PC-3 (cell line): ENCODE measurements at regions not wholly inside any gene's neighbourhood (a gene's known extent, or its start where the extent isn't known, plus 50 kb on each side); places are given as distances from the start of the nearest gene placed in this dataset.
A peak's percentile ranks its signal among the peaks of the same experiment; 100 is the strongest.

ENCODE experiments used
- ATAC-seq: fragments of 200-7000 bp; cut with Tn5 transposase; 2 replicates; pipeline ENCODE4 v1.9.1; 2020; ENCODE audit warnings: mild to moderate bottlenecking, moderate library complexity
- BruUV-seq: library from RNA; stranded (reverse); fragments of 400-500 nt; replicated peaks from 2 replicates; lab custom pipeline; 2021; lab: Mats Ljungman, UMichigan
- CTCF ChIA-PET: fragments of 300-600 bp; sonication (Branson Sonifier 250); formaldehyde crosslinking; loops from one replicate; lab custom pipeline; 2022; ENCODE audit warnings: antibody characterized with exemption; lab: Charles Lee
- POLR2A ChIA-PET: fragments of 300-600 bp; sonication (Branson Sonifier 250); formaldehyde crosslinking; loops from one replicate; lab custom pipeline; 2022; ENCODE audit warnings: antibody characterized with exemption; ENCODE audit not compliant: unreplicated experiment; lab: Charles Lee
- DNase-seq: peaks from one replicate; pipeline ENCODE4 v3.0.0-alpha.2; 2015
- H2AFZ ChIP-seq: fragments of 300-600 bp; sonication (generic); 2 replicates; pipeline ENCODE4 v1.6.0; 2016; ENCODE audit warnings: antibody characterized with exemption, low read length
- H3F3A ChIP-seq: fragments of 300-600 bp; sonication (generic); one replicate; pipeline ENCODE4 v1.6.0; 2017; ENCODE audit warnings: antibody characterized with exemption, low read length, control low read depth, mild to moderate bottlenecking; ENCODE audit not compliant: unreplicated experiment
- H3K27ac ChIP-seq: fragments of 300-600 bp; sonication (generic); 2 replicates; pipeline ENCODE4 v1.5.1; 2016; ENCODE audit warnings: mild to moderate bottlenecking, low read length
- H3K27me3 ChIP-seq: fragments of 300-600 bp; sonication (generic); 2 replicates; pipeline ENCODE4 v1.6.1; 2016; ENCODE audit warnings: low read length, mixed read lengths
- H3K36me3 ChIP-seq: fragments of 300-600 bp; sonication (generic); 2 replicates; pipeline ENCODE4 v1.6.1; 2016; ENCODE audit warnings: low read depth, mixed run types, low read length, mixed read lengths
- H3K4me1 ChIP-seq: fragments of 300-600 bp; sonication (generic); 2 replicates; pipeline ENCODE4 v1.5.1; 2016; ENCODE audit warnings: low read length; ENCODE audit not compliant: insufficient read depth
- H3K4me2 ChIP-seq: fragments of 300-600 bp; sonication (generic); 2 replicates; pipeline ENCODE4 v1.6.0; 2016; ENCODE audit warnings: low read length
- H3K4me3 ChIP-seq: fragments of 300-600 bp; sonication (generic); 2 replicates; pipeline ENCODE4 v1.5.1; 2016; ENCODE audit warnings: mild to moderate bottlenecking, low read length, mixed read lengths
- H3K79me2 ChIP-seq: fragments of 300-600 bp; sonication (generic); 2 replicates; pipeline ENCODE4 v1.6.1; 2017; ENCODE audit warnings: low read length, mixed read lengths
- H3K9ac ChIP-seq: fragments of 300-600 bp; sonication (generic); 2 replicates; pipeline ENCODE4 v1.6.0; 2016; ENCODE audit warnings: mild to moderate bottlenecking, low read length
- H3K9me2 ChIP-seq: fragments of 300-600 bp; sonication (generic); replicated peaks from 2 replicates; pipeline ENCODE4 v1.6.1; 2016; ENCODE audit warnings: mixed run types, low read length, mixed read lengths
- H3K9me3 ChIP-seq: fragments of 300-600 bp; sonication (generic); 2 replicates; pipeline ENCODE4 v1.6.1; 2016; ENCODE audit warnings: low read length, mixed read lengths
- H4K20me1 ChIP-seq: fragments of 300-600 bp; sonication (generic); 2 replicates; pipeline ENCODE4 v1.6.1; 2016; ENCODE audit warnings: low read length, mixed read lengths
- EZH2 ChIP-seq: fragments of 300-600 bp; sonication (generic); IDR thresholded peaks from one replicate; pipeline ENCODE4 v1.6.1; 2017; ENCODE audit warnings: antibody characterized with exemption, mild to moderate bottlenecking, low read length; ENCODE audit not compliant: unreplicated experiment
- EZH2phosphoT487 ChIP-seq: fragments of 300-600 bp; sonication (generic); IDR thresholded peaks from 2 replicates; pipeline ENCODE4 v1.6.1; 2018; ENCODE audit warnings: mild to moderate bottlenecking, antibody characterized with exemption, low read length, borderline replicate concordance
- intact Hi-C: fragments of 100-400 bp; cut with micrococcal nuclease; formaldehyde crosslinking; loops from 2 replicates; pipeline ENCODE4 v1.9.0; 2023
- TF ChIP-seq, protein P1 (sequence below): fragments of 300-600 bp; sonication (generic); conservative IDR thresholded peaks from 2 replicates; pipeline ENCODE4 v1.5.1; 2017; ENCODE audit warnings: antibody characterized with exemption, low read depth, mild to moderate bottlenecking, low read length

GRCh38 chr15:57854531-57854930, 148.0 kb downstream of the POLR2M start:
- H3K27ac ChIP-seq, result no peak overlapping the region
- H3K9me2 ChIP-seq, result no peaks in the 10 kb centered on the region
- H3K79me2 ChIP-seq, result no peaks in the 10 kb centered on the region
- H3K36me3 ChIP-seq, result no peaks in the 10 kb centered on the region
- H3K4me1 ChIP-seq, result no peaks in the 10 kb centered on the region
- DNase-seq, result no peak
- no peaks in the 10 kb centered on the region for H4K20me1 ChIP-seq
- H3K9me3 ChIP-seq, result no peaks in the 10 kb centered on the region
- no TSS peak for BruUV-seq
- intact Hi-C loops, result no loop called here
- ChIA-PET CTCF (no interaction called here), POLR2A (no interaction called here)
- no peak for ATAC-seq
- H3K27me3 ChIP-seq, result peaks cover 25% of the 10 kb centered on the region; the same call in 1 of the 2 replicates
- H3K4me3 ChIP-seq, result no peak overlapping the region
- no peak overlapping the region for H2AFZ ChIP-seq
- TF ChIP-seq, protein P1, sequence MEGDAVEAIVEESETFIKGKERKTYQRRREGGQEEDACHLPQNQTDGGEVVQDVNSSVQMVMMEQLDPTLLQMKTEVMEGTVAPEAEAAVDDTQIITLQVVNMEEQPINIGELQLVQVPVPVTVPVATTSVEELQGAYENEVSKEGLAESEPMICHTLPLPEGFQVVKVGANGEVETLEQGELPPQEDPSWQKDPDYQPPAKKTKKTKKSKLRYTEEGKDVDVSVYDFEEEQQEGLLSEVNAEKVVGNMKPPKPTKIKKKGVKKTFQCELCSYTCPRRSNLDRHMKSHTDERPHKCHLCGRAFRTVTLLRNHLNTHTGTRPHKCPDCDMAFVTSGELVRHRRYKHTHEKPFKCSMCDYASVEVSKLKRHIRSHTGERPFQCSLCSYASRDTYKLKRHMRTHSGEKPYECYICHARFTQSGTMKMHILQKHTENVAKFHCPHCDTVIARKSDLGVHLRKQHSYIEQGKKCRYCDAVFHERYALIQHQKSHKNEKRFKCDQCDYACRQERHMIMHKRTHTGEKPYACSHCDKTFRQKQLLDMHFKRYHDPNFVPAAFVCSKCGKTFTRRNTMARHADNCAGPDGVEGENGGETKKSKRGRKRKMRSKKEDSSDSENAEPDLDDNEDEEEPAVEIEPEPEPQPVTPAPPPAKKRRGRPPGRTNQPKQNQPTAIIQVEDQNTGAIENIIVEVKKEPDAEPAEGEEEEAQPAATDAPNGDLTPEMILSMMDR, result no peak
- TF ChIP-seq EZH2phosphoT487, result no peak
- TF ChIP-seq EZH2, result no peak
- H3F3A ChIP-seq, result no peaks in the 10 kb centered on the region
- no peak overlapping the region for H3K9ac ChIP-seq
- no peak overlapping the region for H3K4me2 ChIP-seq

DNA sequence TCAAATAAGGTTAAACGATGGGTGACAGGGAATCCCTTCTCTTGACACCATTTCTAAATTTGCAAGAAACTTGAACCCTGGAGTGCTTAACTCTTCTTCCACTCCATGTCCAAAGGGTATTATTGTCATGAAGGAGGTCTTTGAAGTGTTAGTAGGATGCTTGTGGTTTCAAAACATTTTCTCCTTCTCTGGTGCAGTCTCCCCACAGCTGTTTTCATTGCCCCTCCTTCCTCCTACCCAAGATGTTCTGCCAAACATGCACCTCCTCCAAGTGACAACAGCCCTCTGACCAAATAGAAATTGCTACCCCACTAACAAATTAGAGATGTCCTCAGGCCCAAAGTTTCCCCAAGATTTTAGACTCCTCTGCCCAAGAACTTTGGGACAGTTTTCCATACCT, 151.4 kb downstream of the POLR2M start:
- H3K9me3 ChIP-seq, result no peaks in the 10 kb centered on the region
- H3K9me2 ChIP-seq, result no peaks in the 10 kb centered on the region
- TF ChIP-seq, protein P1, result no peak
- no peak for TF ChIP-seq EZH2phosphoT487
- no peak overlapping the region for H2AFZ ChIP-seq
- no peaks in the 10 kb centered on the region for H3F3A ChIP-seq
- H3K4me1 ChIP-seq, result no peaks in the 10 kb centered on the region
- no peaks in the 10 kb centered on the region for H3K36me3 ChIP-seq
- H3K27me3 ChIP-seq, result no peaks in the 10 kb centered on the region
- DNase-seq (no peak), ATAC-seq (no peak)
- H3K27ac ChIP-seq, result no peak overlapping the region
- intact Hi-C loops, result no loop called here
- no peak overlapping the region for H3K4me2 ChIP-seq
- no peaks in the 10 kb centered on the region for H4K20me1 ChIP-seq
- H3K9ac ChIP-seq, result no peak overlapping the region
- BruUV-seq, result no TSS peak
- CTCF ChIA-PET, result no interaction called here
- POLR2A ChIA-PET, result no interaction called here
- H3K79me2 ChIP-seq, result no peaks in the 10 kb centered on the region
- H3K4me3 ChIP-seq, result no peak overlapping the region

DNA sequence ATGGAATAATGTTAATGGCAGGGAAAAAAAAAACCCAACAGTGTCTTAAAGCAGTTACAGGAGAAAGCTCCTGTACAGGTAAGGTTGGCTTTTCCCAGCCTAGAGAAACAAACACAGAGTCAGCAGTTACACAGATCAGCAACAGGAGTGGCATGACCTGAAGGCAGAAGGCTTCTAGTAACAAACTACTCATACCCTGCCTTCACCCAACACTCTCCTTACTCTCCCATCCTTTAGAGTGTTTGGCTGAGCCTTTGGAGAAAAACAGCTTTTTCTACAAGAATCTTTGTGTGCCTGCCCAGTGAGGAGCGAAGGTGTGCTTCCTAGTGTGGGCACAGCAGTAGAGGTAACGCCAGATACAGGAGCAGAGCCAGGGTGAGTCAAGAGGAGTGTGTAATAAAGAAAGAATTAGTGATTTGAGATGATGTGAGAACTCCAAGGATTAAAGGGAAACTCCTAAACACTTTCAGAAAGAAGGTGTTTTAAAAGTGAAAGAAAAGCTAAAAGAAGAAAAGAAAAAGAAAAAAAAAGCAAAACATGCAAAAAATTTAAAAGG, 152.7 kb downstream of the POLR2M start:
- ATAC-seq (no peak), DNase-seq (no peak)
- ChIA-PET CTCF (interaction anchor here (1.1 kb wide), 1 partner anchor 108 kb away, joined by 7 read pairs; no protein-coding TSS in a partner anchor), POLR2A (no interaction called here)
- TF ChIP-seq, protein P1, result no peak
- no peak for TF ChIP-seq EZH2
- no peak for TF ChIP-seq EZH2phosphoT487
- Histone ChIP-seq H3K27ac (no peak overlapping the region), H3K9me2 (no peaks in the 10 kb centered on the region), H2AFZ (0 out of 2 replicates have a peak overlapping the region, but pooled peaks have one; percentile 30), H3K4me2 (peak overlapping the region; percentile 39; the same call in 1 of the 2 replicates), H3K9ac (no peak overlapping the region), H3K36me3 (no peaks in the 10 kb centered on the region), H3K4me3 (no peak overlapping the region), H3K79me2 (no peaks in the 10 kb centered on the region), H4K20me1 (no peaks in the 10 kb centered on the region), H3K27me3 (no peaks in the 10 kb centered on the region), H3K4me1 (no peaks in the 10 kb centered on the region), H3F3A (no peaks in the 10 kb centered on the region), H3K9me3 (no peaks in the 10 kb centered on the region)
- BruUV-seq, result no TSS peak
- intact Hi-C loops, result no loop called here
